Panc1 (cell line): ENCODE measurements at regions not wholly inside any gene's neighbourhood (a gene's known extent, or its start where the extent isn't known, plus 50 kb on each side); places are given as distances from the start of the nearest gene placed in this dataset.

Source experiments
- CTCF ChIP-seq: fragments of 450-650 bp; IDR thresholded peaks from 2 replicates; pipeline ENCODE4 v1.5.1; 2017; ENCODE audit warnings: mild to moderate bottlenecking
- POLR2AphosphoS5 ChIP-seq: IDR thresholded peaks from 2 replicates; pipeline ENCODE4 v1.6.1; 2012; ENCODE audit warnings: mild to moderate bottlenecking, low read depth, low read length, moderate library complexity
- REST ChIP-seq, 2 experiments: IDR thresholded peaks; 2 replicates each; pipeline ENCODE4 v1.6.1; 2011 to 2012; ENCODE audit warnings: low read depth in 2 of 2, control low read depth in 1 of 2, low read length in 1 of 2, mild to moderate bottlenecking in 1 of 2, moderate library complexity in 1 of 2; ENCODE audit not compliant: insufficient read depth in 1 of 2
- SIN3A ChIP-seq: IDR thresholded peaks from 2 replicates; pipeline ENCODE4 v1.6.1; 2012; ENCODE audit warnings: low read depth, mild to moderate bottlenecking, low read length, moderate library complexity, borderline replicate concordance; ENCODE audit not compliant: insufficient read depth

GRCh38 chr9:82490019-82490499, 501.5 kb downstream of the SPATA31D1 start:
- no peak for TF ChIP-seq CTCF
- no peak for TF ChIP-seq REST (IDR thresholded peaks at IDR 0.05; ENCODE audit: insufficient read depth in 1 of 2, low read depth in 2 of 2, low read length in 1 of 2)
- TF ChIP-seq POLR2AphosphoS5 = no peak
- no peak for TF ChIP-seq SIN3A
